ENCODE measurements at regions not wholly inside any gene's neighbourhood (a gene's known extent, or its start where the extent isn't known, plus 50 kb on each side); places are given as distances from the start of the nearest gene placed in this dataset.
A peak's percentile ranks its signal among the peaks of the same experiment; 100 is the strongest.

- TF ChIP-seq ZNF318 (CRISPR knock-in tag; IDR thresholded peaks at IDR 0.05) (no peak), ZNF614 (CRISPR knock-in tag; IDR thresholded peaks at IDR 0.05; ENCODE audit: borderline replicate concordance) (peak; percentile 81), FOXJ3 (CRISPR knock-in tag; IDR thresholded peaks at IDR 0.05; ENCODE audit: borderline replicate concordance) (peak; percentile 68; the same call in 1 of the 2 replicates), ZNF142 (CRISPR knock-in tag; IDR thresholded peaks at IDR 0.05) (0 out of 2 replicates have a peak, but pooled peaks have one; percentile 18)
- TF ChIP-seq, protein P1, sequence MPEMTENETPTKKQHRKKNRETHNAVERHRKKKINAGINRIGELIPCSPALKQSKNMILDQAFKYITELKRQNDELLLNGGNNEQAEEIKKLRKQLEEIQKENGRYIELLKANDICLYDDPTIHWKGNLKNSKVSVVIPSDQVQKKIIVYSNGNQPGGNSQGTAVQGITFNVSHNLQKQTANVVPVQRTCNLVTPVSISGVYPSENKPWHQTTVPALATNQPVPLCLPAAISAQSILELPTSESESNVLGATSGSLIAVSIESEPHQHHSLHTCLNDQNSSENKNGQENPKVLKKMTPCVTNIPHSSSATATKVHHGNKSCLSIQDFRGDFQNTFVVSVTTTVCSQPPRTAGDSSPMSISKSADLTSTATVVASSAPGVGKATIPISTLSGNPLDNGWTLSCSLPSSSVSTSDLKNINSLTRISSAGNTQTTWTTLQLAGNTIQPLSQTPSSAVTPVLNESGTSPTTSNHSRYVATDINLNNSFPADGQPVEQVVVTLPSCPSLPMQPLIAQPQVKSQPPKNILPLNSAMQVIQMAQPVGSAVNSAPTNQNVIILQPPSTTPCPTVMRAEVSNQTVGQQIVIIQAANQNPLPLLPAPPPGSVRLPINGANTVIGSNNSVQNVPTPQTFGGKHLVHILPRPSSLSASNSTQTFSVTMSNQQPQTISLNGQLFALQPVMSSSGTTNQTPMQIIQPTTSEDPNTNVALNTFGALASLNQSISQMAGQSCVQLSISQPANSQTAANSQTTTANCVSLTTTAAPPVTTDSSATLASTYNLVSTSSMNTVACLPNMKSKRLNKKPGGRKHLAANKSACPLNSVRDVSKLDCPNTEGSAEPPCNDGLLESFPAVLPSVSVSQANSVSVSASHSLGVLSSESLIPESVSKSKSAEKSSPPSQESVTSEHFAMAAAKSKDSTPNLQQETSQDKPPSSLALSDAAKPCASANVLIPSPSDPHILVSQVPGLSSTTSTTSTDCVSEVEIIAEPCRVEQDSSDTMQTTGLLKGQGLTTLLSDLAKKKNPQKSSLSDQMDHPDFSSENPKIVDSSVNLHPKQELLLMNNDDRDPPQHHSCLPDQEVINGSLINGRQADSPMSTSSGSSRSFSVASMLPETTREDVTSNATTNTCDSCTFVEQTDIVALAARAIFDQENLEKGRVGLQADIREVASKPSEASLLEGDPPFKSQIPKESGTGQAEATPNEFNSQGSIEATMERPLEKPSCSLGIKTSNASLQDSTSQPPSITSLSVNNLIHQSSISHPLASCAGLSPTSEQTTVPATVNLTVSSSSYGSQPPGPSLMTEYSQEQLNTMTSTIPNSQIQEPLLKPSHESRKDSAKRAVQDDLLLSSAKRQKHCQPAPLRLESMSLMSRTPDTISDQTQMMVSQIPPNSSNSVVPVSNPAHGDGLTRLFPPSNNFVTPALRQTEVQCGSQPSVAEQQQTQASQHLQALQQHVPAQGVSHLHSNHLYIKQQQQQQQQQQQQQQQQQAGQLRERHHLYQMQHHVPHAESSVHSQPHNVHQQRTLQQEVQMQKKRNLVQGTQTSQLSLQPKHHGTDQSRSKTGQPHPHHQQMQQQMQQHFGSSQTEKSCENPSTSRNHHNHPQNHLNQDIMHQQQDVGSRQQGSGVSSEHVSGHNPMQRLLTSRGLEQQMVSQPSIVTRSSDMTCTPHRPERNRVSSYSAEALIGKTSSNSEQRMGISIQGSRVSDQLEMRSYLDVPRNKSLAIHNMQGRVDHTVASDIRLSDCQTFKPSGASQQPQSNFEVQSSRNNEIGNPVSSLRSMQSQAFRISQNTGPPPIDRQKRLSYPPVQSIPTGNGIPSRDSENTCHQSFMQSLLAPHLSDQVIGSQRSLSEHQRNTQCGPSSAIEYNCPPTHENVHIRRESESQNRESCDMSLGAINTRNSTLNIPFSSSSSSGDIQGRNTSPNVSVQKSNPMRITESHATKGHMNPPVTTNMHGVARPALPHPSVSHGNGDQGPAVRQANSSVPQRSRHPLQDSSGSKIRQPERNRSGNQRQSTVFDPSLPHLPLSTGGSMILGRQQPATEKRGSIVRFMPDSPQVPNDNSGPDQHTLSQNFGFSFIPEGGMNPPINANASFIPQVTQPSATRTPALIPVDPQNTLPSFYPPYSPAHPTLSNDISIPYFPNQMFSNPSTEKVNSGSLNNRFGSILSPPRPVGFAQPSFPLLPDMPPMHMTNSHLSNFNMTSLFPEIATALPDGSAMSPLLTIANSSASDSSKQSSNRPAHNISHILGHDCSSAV (CRISPR knock-in tag; IDR thresholded peaks at IDR 0.05; ENCODE audit: borderline replicate concordance) = no peak
Measured at GRCh38 chr3:177523872-177524438, 326.7 kb upstream of the TBL1XR1 start (continued).
